ENCODE measurements at regions not wholly inside any gene's neighbourhood (a gene's known extent, or its start where the extent isn't known, plus 50 kb on each side); places are given as distances from the start of the nearest gene placed in this dataset.

DNA sequence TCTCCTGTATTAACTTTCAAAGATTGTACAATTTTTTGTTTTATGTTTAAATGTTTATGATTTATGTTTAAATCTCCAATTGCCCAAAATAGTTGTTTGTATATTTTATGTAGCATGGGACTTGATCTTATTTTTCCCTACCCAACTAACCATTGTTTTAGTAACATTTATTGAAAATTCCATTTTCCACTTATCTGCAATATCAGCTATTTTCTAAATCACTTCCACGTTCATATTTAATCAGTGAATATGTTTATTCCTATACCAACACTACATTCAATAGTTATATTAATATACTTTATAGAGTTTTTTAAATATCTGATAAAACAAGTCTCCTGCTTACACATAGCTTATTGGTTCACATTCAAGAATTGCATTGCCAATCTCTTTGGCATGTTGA lies 532.2 kb downstream of the CHSY3 start:
- TF ChIP-seq EZH2 (IDR thresholded peaks at IDR 0.05) (no peak), POLR2AphosphoS5 (IDR thresholded peaks at IDR 0.05; ENCODE audit: borderline replicate concordance, low read depth, low read length) (no peak)
